GM12878 (cell line): ENCODE measurements at regions not wholly inside any gene's neighbourhood (a gene's known extent, or its start where the extent isn't known, plus 50 kb on each side); places are given as distances from the start of the nearest gene placed in this dataset.

Experiments
- CREB1 ChIP-seq: IDR thresholded peaks from 2 replicates; pipeline ENCODE4 v1.6.1; 2012; ENCODE audit warnings: low read depth, mild to moderate bottlenecking, inconsistent platforms
- GABPA ChIP-seq: IDR thresholded peaks from 2 replicates; pipeline ENCODE4 v1.6.1; 2014; ENCODE audit warnings: antibody characterized with exemption, low read depth, mild to moderate bottlenecking, inconsistent platforms
- HDAC2 ChIP-seq: fragments of 200-600 bp; sonication (generic); IDR thresholded peaks from 2 replicates; pipeline ENCODE4 v1.6.1; 2017
- JUND ChIP-seq: IDR thresholded peaks from 2 replicates; pipeline ENCODE4 v1.6.1; 2012; ENCODE audit warnings: low read depth, mild to moderate bottlenecking, low read length, improper control_type of control experiment, moderate library complexity
- TF ChIP-seq, protein P1 (sequence below), 3 experiments: IDR thresholded peaks in 2 of 3; conservative IDR thresholded peaks in 1 of 3; 2 replicates each; pipeline ENCODE4 v1.5.1; 2011; ENCODE audit warnings: low read depth in 3 of 3, low read length in 3 of 3, mild to moderate bottlenecking in 3 of 3, control low read depth in 2 of 3, moderate library complexity in 2 of 3, inconsistent platforms in 1 of 3, mixed read lengths in 1 of 3; ENCODE audit not compliant: control insufficient read depth in 2 of 3, insufficient read depth in 1 of 3; ENCODE audit errors: extremely low read depth in 1 of 3

DNA sequence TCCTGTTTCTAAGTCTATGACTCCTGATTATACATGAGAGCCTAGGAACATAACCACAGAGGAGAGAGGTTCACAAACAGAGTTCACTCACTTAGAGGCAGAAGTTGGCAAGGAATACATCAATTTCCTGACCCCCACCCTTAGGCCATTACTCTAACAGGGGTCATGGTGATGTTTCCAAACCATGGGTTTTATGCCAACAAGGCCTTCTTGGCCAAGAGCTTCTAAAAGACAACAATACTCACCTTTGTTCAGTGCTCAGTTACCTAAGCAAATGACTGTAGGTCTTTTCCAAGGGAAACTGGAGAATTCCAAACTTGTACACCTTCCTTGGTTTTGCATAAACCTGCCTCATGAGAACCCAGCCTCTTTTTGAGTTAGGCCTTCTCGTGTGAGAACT, 52.6 kb downstream of the ERICH4 start:
- TF ChIP-seq JUND = no peak
- TF ChIP-seq, protein P1, sequence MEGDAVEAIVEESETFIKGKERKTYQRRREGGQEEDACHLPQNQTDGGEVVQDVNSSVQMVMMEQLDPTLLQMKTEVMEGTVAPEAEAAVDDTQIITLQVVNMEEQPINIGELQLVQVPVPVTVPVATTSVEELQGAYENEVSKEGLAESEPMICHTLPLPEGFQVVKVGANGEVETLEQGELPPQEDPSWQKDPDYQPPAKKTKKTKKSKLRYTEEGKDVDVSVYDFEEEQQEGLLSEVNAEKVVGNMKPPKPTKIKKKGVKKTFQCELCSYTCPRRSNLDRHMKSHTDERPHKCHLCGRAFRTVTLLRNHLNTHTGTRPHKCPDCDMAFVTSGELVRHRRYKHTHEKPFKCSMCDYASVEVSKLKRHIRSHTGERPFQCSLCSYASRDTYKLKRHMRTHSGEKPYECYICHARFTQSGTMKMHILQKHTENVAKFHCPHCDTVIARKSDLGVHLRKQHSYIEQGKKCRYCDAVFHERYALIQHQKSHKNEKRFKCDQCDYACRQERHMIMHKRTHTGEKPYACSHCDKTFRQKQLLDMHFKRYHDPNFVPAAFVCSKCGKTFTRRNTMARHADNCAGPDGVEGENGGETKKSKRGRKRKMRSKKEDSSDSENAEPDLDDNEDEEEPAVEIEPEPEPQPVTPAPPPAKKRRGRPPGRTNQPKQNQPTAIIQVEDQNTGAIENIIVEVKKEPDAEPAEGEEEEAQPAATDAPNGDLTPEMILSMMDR (IDR thresholded peaks at IDR 0.05 in 2 of 3, conservative IDR thresholded peaks at IDR 0.05 in 1 of 3; ENCODE audit: control insufficient read depth in 2 of 3, extremely low read depth in 1 of 3, insufficient read depth in 1 of 3, low read depth in 3 of 3, low read length in 3 of 3) = no peak
- no peak for TF ChIP-seq GABPA
- no peak for TF ChIP-seq CREB1
- no peak for TF ChIP-seq HDAC2
